H1 (cell line): ENCODE measurements at regions not wholly inside any gene's neighbourhood (a gene's known extent, or its start where the extent isn't known, plus 50 kb on each side); places are given as distances from the start of the nearest gene placed in this dataset.

Experiments
- EGR1 ChIP-seq: IDR thresholded peaks from 2 replicates; pipeline ENCODE4 v1.6.1; 2011; ENCODE audit warnings: low read depth, low read length, borderline replicate concordance
- EP300 ChIP-seq, 2 experiments: IDR thresholded peaks; 1 replicate in 1 of 2; 2 replicates in 1 of 2; pipeline ENCODE4 v1.6.1; 2011 to 2012; ENCODE audit warnings: low read depth in 2 of 2, low read length in 2 of 2, mild to moderate bottlenecking in 2 of 2, borderline replicate concordance in 1 of 2, inconsistent platforms in 1 of 2, moderate library complexity in 1 of 2
- EZH2 ChIP-seq: fragments of 200-600 bp; sonication (generic); IDR thresholded peaks from 2 replicates; pipeline ENCODE4 v1.7.1; 2012; ENCODE audit warnings: low read depth, mild to moderate bottlenecking, moderate library complexity, low read length, inconsistent platforms; ENCODE audit not compliant: severe bottlenecking
- HDAC2 ChIP-seq, 2 experiments: fragments of 300-600 bp in 1 of 2; sonication (generic) in 1 of 2; IDR thresholded peaks; 2 replicates each; pipeline ENCODE4 v1.6.1; 2011 to 2012; ENCODE audit warnings: low read depth in 2 of 2, low read length in 2 of 2, mild to moderate bottlenecking in 2 of 2, moderate library complexity in 2 of 2, borderline replicate concordance in 1 of 2, inconsistent platforms in 1 of 2
- HDAC6 ChIP-seq: IDR thresholded peaks from one replicate; pipeline ENCODE4 v1.7.1; 2012; ENCODE audit warnings: low read depth, mild to moderate bottlenecking, inconsistent platforms, low read length, moderate library complexity
- RAD21 ChIP-seq, 2 experiments: IDR thresholded peaks in 1 of 2; conservative IDR thresholded peaks in 1 of 2; 2 replicates each; pipeline ENCODE4 v1.6.1; 2011; ENCODE audit warnings: low read depth in 2 of 2, low read length in 2 of 2, improper control_type of control experiment in 1 of 2, inconsistent platforms in 1 of 2, mild to moderate bottlenecking in 1 of 2, moderate library complexity in 1 of 2
- TAF1 ChIP-seq: IDR thresholded peaks from 2 replicates; pipeline ENCODE4 v1.6.1; 2011; ENCODE audit warnings: mild to moderate bottlenecking, low read depth, low read length
- ZNF274 ChIP-seq: IDR thresholded peaks from 2 replicates; pipeline ENCODE4 v1.7.0; 2012; ENCODE audit warnings: low read length, borderline replicate concordance; ENCODE audit errors: extremely low read depth
- TF ChIP-seq, protein P1 (sequence below), 3 experiments: IDR thresholded peaks; 1 replicate in 2 of 3; 2 replicates in 1 of 3; pipeline versions ENCODE4 v1.5.1 to v1.6.1; 2011; ENCODE audit warnings: low read length in 3 of 3, mild to moderate bottlenecking in 3 of 3, inconsistent platforms in 2 of 3, low read depth in 1 of 3, moderate library complexity in 1 of 3; ENCODE audit not compliant: insufficient read depth in 1 of 3; ENCODE audit errors: control extremely low read depth in 1 of 3

- TF ChIP-seq TAF1, result no peak
- TF ChIP-seq HDAC2 (IDR thresholded peaks at IDR 0.05; ENCODE audit: borderline replicate concordance in 1 of 2, low read depth in 2 of 2, low read length in 2 of 2), result no peak
- TF ChIP-seq ZNF274, result no peak
- TF ChIP-seq EGR1, result no peak
- TF ChIP-seq, protein P1, sequence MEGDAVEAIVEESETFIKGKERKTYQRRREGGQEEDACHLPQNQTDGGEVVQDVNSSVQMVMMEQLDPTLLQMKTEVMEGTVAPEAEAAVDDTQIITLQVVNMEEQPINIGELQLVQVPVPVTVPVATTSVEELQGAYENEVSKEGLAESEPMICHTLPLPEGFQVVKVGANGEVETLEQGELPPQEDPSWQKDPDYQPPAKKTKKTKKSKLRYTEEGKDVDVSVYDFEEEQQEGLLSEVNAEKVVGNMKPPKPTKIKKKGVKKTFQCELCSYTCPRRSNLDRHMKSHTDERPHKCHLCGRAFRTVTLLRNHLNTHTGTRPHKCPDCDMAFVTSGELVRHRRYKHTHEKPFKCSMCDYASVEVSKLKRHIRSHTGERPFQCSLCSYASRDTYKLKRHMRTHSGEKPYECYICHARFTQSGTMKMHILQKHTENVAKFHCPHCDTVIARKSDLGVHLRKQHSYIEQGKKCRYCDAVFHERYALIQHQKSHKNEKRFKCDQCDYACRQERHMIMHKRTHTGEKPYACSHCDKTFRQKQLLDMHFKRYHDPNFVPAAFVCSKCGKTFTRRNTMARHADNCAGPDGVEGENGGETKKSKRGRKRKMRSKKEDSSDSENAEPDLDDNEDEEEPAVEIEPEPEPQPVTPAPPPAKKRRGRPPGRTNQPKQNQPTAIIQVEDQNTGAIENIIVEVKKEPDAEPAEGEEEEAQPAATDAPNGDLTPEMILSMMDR (IDR thresholded peaks at IDR 0.05; ENCODE audit: control extremely low read depth in 1 of 3, insufficient read depth in 1 of 3, low read depth in 1 of 3, low read length in 3 of 3), result no peak
- no peak for TF ChIP-seq HDAC6
- TF ChIP-seq RAD21 (IDR thresholded peaks at IDR 0.05 in 1 of 2, conservative IDR thresholded peaks at IDR 0.05 in 1 of 2; ENCODE audit: low read depth in 2 of 2, low read length in 2 of 2), result no peak
- no peak for TF ChIP-seq EZH2
- TF ChIP-seq EP300 (IDR thresholded peaks at IDR 0.05; ENCODE audit: borderline replicate concordance in 1 of 2, low read depth in 2 of 2, low read length in 2 of 2), result no peak
Measured at GRCh38 chrX:17939724-17940123, 78.6 kb upstream of the RAI2 start.
